ENCODE measurements at regions not wholly inside any gene's neighbourhood (a gene's known extent, or its start where the extent isn't known, plus 50 kb on each side); places are given as distances from the start of the nearest gene placed in this dataset.

DNA sequence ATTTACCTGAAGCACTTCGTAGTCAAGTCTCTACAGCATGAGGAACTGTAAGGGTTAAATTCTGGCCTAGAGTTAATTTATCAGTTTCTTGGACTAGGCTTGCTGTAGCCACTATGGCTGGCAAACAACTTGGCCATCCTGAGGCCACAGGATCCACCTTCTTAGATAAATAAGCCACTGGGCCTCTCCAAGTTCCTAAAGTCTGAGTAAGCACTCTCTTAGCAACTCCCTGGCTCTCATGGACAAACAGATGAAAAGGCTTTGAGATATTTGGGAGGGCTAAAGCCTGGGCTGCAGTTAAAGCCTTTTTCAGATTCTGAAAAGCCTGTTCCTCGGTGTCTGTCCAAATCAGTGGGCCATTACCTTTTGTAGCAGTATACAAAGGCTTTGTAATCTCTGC lies 675.0 kb downstream of the TMEM121 start:
- Histone ChIP-seq H3K4me3 (ENCODE audit: low read depth, low read length) (no peak overlapping the region), H3K27me3 (ENCODE audit: control insufficient read depth, insufficient read depth, low read length) (no peaks in the 10 kb centered on the region), H3K36me3 (ENCODE audit: control insufficient read depth, insufficient read depth, low read length) (no peaks in the 10 kb centered on the region)
- TF ChIP-seq CTCF (IDR thresholded peaks at IDR 0.05; ENCODE audit: insufficient read depth, low read length, poor library complexity, severe bottlenecking) = no peak
- no peak for DNase-seq (ENCODE audit: low read depth)

DNA sequence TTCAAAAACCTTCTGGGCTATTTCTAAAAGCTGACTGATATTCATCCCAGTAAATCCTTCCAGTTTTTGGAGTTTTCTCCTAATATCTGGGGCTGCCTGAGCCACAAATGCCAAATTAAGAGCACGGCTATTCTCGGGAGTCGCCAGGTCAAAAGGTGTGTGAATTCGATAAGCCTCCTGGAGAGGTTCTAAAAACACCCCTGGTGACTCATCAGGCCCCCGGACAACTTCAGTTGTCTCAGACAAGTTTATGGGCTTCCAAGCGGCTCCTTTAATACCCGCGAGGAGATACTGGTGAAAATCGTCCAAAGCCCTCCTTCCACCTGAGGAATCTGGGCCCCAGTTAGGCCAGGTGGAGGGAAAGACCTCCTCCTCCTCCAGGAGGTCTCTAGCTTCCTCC lies 677.1 kb downstream of the TMEM121 start:
- no peak for TF ChIP-seq CTCF (IDR thresholded peaks at IDR 0.05; ENCODE audit: insufficient read depth, low read length, poor library complexity, severe bottlenecking)
- Histone ChIP-seq H3K27me3 (ENCODE audit: control insufficient read depth, insufficient read depth, low read length) (no peaks in the 10 kb centered on the region), H3K4me3 (ENCODE audit: low read depth, low read length) (no peak overlapping the region), H3K36me3 (ENCODE audit: control insufficient read depth, insufficient read depth, low read length) (no peaks in the 10 kb centered on the region)
- no peak for DNase-seq (ENCODE audit: low read depth)

DNA sequence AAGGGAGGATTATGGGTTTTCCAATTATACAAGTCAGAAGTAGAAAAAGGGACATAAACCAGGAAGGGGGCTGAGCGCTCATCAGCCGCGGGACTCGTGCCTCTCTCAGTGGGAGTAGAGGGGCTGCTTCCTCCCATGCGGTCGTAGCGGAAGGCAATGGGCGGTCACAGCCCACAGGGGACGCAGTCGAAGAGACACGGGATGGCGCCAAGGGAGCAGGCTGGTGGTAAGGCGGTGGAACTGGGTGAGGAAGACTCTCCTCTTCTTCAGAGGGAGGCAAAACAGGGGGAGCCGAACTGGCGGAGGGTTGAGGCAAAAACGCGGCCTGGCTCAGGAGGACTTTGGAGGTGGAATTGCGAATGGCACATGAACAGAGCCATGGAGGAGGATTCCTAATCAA lies 677.7 kb downstream of the TMEM121 start:
- Histone ChIP-seq H3K36me3 (ENCODE audit: control insufficient read depth, insufficient read depth, low read length) (no peaks in the 10 kb centered on the region), H3K4me3 (ENCODE audit: low read depth, low read length) (no peak overlapping the region), H3K27me3 (ENCODE audit: control insufficient read depth, insufficient read depth, low read length) (no peaks in the 10 kb centered on the region)
- DNase-seq (ENCODE audit: low read depth) = no peak
- TF ChIP-seq CTCF (IDR thresholded peaks at IDR 0.05; ENCODE audit: insufficient read depth, low read length, poor library complexity, severe bottlenecking) = no peak

DNA sequence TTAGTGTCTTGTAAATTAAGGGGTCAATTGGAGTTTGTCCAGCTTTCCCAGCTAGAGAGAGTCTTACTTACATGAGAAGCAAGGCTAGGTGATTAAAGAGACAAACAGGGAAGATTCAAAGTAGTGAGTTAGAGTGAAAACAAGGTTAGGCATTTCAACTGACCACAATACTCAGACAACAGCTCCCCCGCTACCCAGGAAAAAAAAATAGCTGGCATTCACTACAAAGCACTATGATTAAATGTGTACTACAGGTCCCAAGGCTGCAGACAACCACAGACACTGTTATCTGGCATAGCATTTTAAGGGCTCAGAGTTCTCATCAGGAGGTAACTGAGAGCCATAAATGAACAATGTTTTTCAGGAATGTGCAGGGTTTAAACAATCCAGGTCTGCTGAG lies 680.9 kb downstream of the TMEM121 start:
- no peak for DNase-seq (ENCODE audit: low read depth)
- Histone ChIP-seq H3K4me3 (ENCODE audit: low read depth, low read length) (no peak overlapping the region), H3K36me3 (ENCODE audit: control insufficient read depth, insufficient read depth, low read length) (no peaks in the 10 kb centered on the region), H3K27me3 (ENCODE audit: control insufficient read depth, insufficient read depth, low read length) (no peaks in the 10 kb centered on the region)
- TF ChIP-seq CTCF (IDR thresholded peaks at IDR 0.05; ENCODE audit: insufficient read depth, low read length, poor library complexity, severe bottlenecking) = no peak

DNA sequence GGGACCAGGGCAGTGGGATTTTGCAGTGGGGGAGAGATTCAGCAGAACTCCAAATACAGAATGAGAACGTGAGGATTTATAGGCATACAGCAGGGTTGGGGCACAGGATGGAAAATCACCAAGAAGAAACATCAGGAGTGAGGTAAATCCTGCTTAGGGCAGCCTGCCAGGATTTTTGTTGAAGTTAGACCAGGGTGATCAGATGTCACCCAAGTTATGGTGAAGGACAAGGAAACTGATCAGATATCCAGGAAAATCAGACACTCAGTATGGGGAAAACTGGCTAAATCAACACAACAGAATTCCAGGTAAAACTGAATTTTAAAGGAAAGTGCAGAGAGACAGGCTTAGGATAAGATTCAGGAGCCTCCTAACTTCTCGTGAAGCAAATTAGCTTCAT lies 682.4 kb downstream of the TMEM121 start:
- no peaks in the 10 kb centered on the region for H3K36me3 ChIP-seq (ENCODE audit: control insufficient read depth, insufficient read depth, low read length)
- no peak for TF ChIP-seq CTCF (IDR thresholded peaks at IDR 0.05; ENCODE audit: insufficient read depth, low read length, poor library complexity, severe bottlenecking)
- H3K27me3 ChIP-seq (ENCODE audit: control insufficient read depth, insufficient read depth, low read length) = no peaks in the 10 kb centered on the region
- no peak overlapping the region for H3K4me3 ChIP-seq (ENCODE audit: low read depth, low read length)
- no peak for DNase-seq (ENCODE audit: low read depth)

- TF ChIP-seq CTCF (IDR thresholded peaks at IDR 0.05; ENCODE audit: insufficient read depth, low read length, poor library complexity, severe bottlenecking) = no peak
- no peaks in the 10 kb centered on the region for H3K36me3 ChIP-seq (ENCODE audit: control insufficient read depth, insufficient read depth, low read length)
Observed at GRCh38 chr14:106209755-106210154, 683.4 kb downstream of the TMEM121 start.

More at GRCh38 chr14:106209755-106210154, 683.4 kb downstream of the TMEM121 start:
- Histone ChIP-seq H3K4me3 (ENCODE audit: low read depth, low read length) (no peak overlapping the region), H3K27me3 (ENCODE audit: control insufficient read depth, insufficient read depth, low read length) (no peaks in the 10 kb centered on the region)
- no peak for DNase-seq (ENCODE audit: low read depth)
